HepG2 (cell line): ENCODE measurements at regions not wholly inside any gene's neighbourhood (a gene's known extent, or its start where the extent isn't known, plus 50 kb on each side); places are given as distances from the start of the nearest gene placed in this dataset.

Experiments
- ATF7-NPFF ChIP-seq: sonication (generic); formaldehyde crosslinking; IDR thresholded peaks from 2 replicates; pipeline ENCODE4 v1.8.1; 2023; ENCODE audit warnings: mild to moderate bottlenecking, low read depth, missing genetic modification reagents, moderate library complexity
- CBX2 ChIP-seq, 2 experiments: fragments of 200-600 bp in 1 of 2; sonication (generic); formaldehyde crosslinking in 1 of 2; IDR thresholded peaks; 2 replicates each; pipeline versions ENCODE4 v1.7.0 to v1.8.1; 2018 to 2022; ENCODE audit warnings: low read depth in 2 of 2, low read length in 1 of 2, mild to moderate bottlenecking in 1 of 2, missing genetic modification reagents in 1 of 2
- CC2D1A ChIP-seq: sonication (generic); formaldehyde crosslinking; IDR thresholded peaks from 2 replicates; pipeline ENCODE4 v1.8.1; 2023; ENCODE audit warnings: mild to moderate bottlenecking, missing genetic modification reagents
- CREB1 ChIP-seq, 2 experiments: fragments of 450-650 bp in 1 of 2; IDR thresholded peaks; 2 replicates each; pipeline ENCODE4 v1.6.1; 2016 to 2017; ENCODE audit warnings: control low read depth in 1 of 2, mild to moderate bottlenecking in 1 of 2, missing compliant biosample characterization in 1 of 2, missing genetic modification characterization in 1 of 2
- RELA ChIP-seq: sonication (generic); formaldehyde crosslinking; IDR thresholded peaks from 2 replicates; pipeline ENCODE4 v1.4.0; 2020; ENCODE audit warnings: missing genetic modification reagents
- SMAD1 ChIP-seq: sonication (generic); formaldehyde crosslinking; IDR thresholded peaks from 2 replicates; pipeline ENCODE4 v1.4.0; 2020; ENCODE audit warnings: missing genetic modification reagents, low read depth, mild to moderate bottlenecking, borderline replicate concordance
- SP140L ChIP-seq: sonication (generic); formaldehyde crosslinking; IDR thresholded peaks from 2 replicates; pipeline ENCODE4 v1.4.0; 2020; ENCODE audit warnings: missing genetic modification reagents, borderline replicate concordance
- SP5 ChIP-seq: IDR thresholded peaks from 2 replicates; pipeline ENCODE4 v1.6.1; 2016; ENCODE audit warnings: low read depth, borderline replicate concordance
- SRSF9 ChIP-seq: fragments of 200-400 bp; formaldehyde crosslinking; IDR thresholded peaks from 2 replicates; pipeline ENCODE4 v1.6.1; 2018; ENCODE audit warnings: borderline replicate concordance, mild to moderate bottlenecking, low read depth, low read length; ENCODE audit not compliant: insufficient read depth, poor library complexity, severe bottlenecking
- ZKSCAN1 ChIP-seq: fragments of 150-350 bp; IDR thresholded peaks from 2 replicates; pipeline ENCODE4 v1.6.1; 2014; ENCODE audit warnings: low read length
- ZNF317 ChIP-seq: sonication (generic); formaldehyde crosslinking; IDR thresholded peaks from 2 replicates; pipeline ENCODE4 v1.5.0; 2020; ENCODE audit warnings: mild to moderate bottlenecking, missing genetic modification reagents
- ZNF44 ChIP-seq: sonication (generic); formaldehyde crosslinking; IDR thresholded peaks from 2 replicates; pipeline ENCODE4 v1.5.1; 2020; ENCODE audit warnings: mild to moderate bottlenecking, missing genetic modification reagents
- ZNF563 ChIP-seq: sonication (generic); formaldehyde crosslinking; IDR thresholded peaks from 2 replicates; pipeline ENCODE4 v1.8.0; 2022; ENCODE audit warnings: mild to moderate bottlenecking, moderate library complexity, missing genetic modification reagents
- ZNF879 ChIP-seq: sonication (generic); formaldehyde crosslinking; IDR thresholded peaks from 2 replicates; pipeline ENCODE4 v1.8.1; 2023; ENCODE audit warnings: missing genetic modification reagents
- TF ChIP-seq, protein P1 (sequence below): sonication (generic); formaldehyde crosslinking; IDR thresholded peaks from 2 replicates; pipeline ENCODE4 v1.4.0; 2020; ENCODE audit warnings: missing genetic modification reagents
- TF ChIP-seq, protein P2 (sequence below): sonication (generic); formaldehyde crosslinking; IDR thresholded peaks from 2 replicates; pipeline ENCODE4 v1.4.0; 2020; ENCODE audit warnings: missing genetic modification reagents
- TF ChIP-seq, protein P3 (sequence below): sonication (generic); formaldehyde crosslinking; IDR thresholded peaks from 2 replicates; pipeline ENCODE4 v1.4.0; 2020; ENCODE audit warnings: missing genetic modification reagents
- TF ChIP-seq, protein P4 (sequence below): fragments of 450-650 bp; IDR thresholded peaks from 2 replicates; pipeline ENCODE4 v1.6.1; 2017; ENCODE audit warnings: mild to moderate bottlenecking
- TF ChIP-seq, protein P5 (sequence below): sonication (generic); formaldehyde crosslinking; conservative IDR thresholded peaks from 2 replicates; pipeline ENCODE4 v1.4.0; 2020; ENCODE audit warnings: missing genetic modification reagents

DNA sequence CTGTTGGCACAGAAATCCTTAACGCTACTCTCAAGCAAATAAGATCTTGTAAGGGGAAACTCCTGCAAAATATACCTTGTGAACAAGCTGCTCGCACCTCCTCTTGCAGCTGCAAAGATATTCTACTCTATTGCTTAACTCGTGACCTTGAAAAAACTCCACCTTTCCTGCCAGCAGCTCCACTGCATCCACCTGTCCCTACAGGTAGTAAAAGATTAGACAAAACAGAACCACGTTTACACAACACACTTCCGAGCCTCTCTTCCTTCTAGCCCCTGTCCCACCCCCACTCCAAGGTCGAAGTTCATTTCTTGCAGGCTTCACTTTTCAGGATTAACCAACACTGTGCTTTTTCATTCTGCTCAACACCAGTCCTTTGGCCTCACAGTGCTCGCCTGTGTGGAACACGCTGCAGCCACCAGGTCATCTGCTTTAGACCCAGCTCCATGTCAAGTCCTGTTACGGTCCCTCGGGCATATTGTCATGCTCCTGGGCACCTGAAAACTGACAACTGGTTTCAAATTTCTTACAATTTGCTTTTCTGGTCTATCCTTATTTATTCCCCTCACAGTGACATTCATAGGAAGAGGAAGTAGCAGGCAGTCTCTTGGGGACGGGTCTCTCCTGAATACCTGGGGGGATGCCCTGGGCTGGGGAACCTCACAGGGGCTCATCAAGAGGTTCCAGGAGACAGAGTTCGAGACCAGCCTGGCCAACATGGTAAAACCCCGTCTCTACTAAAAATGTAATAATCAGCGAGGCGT is 165.8 kb upstream of the KLF14 start (continued):
- no peak for TF ChIP-seq ATF7-NPFF
- TF ChIP-seq, protein P1, sequence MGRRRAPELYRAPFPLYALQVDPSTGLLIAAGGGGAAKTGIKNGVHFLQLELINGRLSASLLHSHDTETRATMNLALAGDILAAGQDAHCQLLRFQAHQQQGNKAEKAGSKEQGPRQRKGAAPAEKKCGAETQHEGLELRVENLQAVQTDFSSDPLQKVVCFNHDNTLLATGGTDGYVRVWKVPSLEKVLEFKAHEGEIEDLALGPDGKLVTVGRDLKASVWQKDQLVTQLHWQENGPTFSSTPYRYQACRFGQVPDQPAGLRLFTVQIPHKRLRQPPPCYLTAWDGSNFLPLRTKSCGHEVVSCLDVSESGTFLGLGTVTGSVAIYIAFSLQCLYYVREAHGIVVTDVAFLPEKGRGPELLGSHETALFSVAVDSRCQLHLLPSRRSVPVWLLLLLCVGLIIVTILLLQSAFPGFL (CRISPR knock-in tag) = no peak
- no peak for TF ChIP-seq CREB1 (IDR thresholded peaks at IDR 0.05)
- peak; percentile 60; the same call in 1 of the 2 replicates for TF ChIP-seq CREB1 (CRISPR knock-in tag; IDR thresholded peaks at IDR 0.05)
- TF ChIP-seq, protein P2, sequence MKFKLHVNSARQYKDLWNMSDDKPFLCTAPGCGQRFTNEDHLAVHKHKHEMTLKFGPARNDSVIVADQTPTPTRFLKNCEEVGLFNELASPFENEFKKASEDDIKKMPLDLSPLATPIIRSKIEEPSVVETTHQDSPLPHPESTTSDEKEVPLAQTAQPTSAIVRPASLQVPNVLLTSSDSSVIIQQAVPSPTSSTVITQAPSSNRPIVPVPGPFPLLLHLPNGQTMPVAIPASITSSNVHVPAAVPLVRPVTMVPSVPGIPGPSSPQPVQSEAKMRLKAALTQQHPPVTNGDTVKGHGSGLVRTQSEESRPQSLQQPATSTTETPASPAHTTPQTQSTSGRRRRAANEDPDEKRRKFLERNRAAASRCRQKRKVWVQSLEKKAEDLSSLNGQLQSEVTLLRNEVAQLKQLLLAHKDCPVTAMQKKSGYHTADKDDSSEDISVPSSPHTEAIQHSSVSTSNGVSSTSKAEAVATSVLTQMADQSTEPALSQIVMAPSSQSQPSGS (CRISPR knock-in tag) = peak; percentile 86
- no peak for TF ChIP-seq CBX2 (IDR thresholded peaks at IDR 0.05; ENCODE audit: low read depth, low read length)
- TF ChIP-seq CBX2 (CRISPR knock-in tag; IDR thresholded peaks at IDR 0.05; ENCODE audit: low read depth) = no peak; the same call in 1 of the 2 replicates
- no peak for TF ChIP-seq ZKSCAN1
- no peak for TF ChIP-seq ZNF563 (CRISPR knock-in tag)
- 0 out of 2 replicates have a peak, but pooled peaks have one; percentile 69 for TF ChIP-seq SP140L (CRISPR knock-in tag)
- TF ChIP-seq ZNF879 = 0 out of 2 replicates have a peak, but pooled peaks have one; percentile 33
- no peak for TF ChIP-seq CC2D1A
- TF ChIP-seq SRSF9 = no peak
- TF ChIP-seq ZNF317 (CRISPR knock-in tag) = no peak
- TF ChIP-seq, protein P3, sequence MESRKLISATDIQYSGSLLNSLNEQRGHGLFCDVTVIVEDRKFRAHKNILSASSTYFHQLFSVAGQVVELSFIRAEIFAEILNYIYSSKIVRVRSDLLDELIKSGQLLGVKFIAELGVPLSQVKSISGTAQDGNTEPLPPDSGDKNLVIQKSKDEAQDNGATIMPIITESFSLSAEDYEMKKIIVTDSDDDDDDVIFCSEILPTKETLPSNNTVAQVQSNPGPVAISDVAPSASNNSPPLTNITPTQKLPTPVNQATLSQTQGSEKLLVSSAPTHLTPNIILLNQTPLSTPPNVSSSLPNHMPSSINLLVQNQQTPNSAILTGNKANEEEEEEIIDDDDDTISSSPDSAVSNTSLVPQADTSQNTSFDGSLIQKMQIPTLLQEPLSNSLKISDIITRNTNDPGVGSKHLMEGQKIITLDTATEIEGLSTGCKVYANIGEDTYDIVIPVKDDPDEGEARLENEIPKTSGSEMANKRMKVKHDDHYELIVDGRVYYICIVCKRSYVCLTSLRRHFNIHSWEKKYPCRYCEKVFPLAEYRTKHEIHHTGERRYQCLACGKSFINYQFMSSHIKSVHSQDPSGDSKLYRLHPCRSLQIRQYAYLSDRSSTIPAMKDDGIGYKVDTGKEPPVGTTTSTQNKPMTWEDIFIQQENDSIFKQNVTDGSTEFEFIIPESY (CRISPR knock-in tag) = peak; percentile 77; the same call in 1 of the 2 replicates
- no peak for TF ChIP-seq SMAD1 (CRISPR knock-in tag)
- TF ChIP-seq, protein P4, sequence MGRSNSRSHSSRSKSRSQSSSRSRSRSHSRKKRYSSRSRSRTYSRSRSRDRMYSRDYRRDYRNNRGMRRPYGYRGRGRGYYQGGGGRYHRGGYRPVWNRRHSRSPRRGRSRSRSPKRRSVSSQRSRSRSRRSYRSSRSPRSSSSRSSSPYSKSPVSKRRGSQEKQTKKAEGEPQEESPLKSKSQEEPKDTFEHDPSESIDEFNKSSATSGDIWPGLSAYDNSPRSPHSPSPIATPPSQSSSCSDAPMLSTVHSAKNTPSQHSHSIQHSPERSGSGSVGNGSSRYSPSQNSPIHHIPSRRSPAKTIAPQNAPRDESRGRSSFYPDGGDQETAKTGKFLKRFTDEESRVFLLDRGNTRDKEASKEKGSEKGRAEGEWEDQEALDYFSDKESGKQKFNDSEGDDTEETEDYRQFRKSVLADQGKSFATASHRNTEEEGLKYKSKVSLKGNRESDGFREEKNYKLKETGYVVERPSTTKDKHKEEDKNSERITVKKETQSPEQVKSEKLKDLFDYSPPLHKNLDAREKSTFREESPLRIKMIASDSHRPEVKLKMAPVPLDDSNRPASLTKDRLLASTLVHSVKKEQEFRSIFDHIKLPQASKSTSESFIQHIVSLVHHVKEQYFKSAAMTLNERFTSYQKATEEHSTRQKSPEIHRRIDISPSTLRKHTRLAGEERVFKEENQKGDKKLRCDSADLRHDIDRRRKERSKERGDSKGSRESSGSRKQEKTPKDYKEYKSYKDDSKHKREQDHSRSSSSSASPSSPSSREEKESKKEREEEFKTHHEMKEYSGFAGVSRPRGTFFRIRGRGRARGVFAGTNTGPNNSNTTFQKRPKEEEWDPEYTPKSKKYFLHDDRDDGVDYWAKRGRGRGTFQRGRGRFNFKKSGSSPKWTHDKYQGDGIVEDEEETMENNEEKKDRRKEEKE = no peak
- 0 out of 2 replicates have a peak, but pooled peaks have one; percentile 44 for TF ChIP-seq ZNF44
- TF ChIP-seq, protein P5, sequence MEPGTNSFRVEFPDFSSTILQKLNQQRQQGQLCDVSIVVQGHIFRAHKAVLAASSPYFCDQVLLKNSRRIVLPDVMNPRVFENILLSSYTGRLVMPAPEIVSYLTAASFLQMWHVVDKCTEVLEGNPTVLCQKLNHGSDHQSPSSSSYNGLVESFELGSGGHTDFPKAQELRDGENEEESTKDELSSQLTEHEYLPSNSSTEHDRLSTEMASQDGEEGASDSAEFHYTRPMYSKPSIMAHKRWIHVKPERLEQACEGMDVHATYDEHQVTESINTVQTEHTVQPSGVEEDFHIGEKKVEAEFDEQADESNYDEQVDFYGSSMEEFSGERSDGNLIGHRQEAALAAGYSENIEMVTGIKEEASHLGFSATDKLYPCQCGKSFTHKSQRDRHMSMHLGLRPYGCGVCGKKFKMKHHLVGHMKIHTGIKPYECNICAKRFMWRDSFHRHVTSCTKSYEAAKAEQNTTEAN (CRISPR knock-in tag) = peak; percentile 92
- no peak for TF ChIP-seq RELA (CRISPR knock-in tag)
- TF ChIP-seq SP5 (CRISPR knock-in tag) = peak; percentile 93
